B cell (primary cell): ENCODE measurements at regions not wholly inside any gene's neighbourhood (a gene's known extent, or its start where the extent isn't known, plus 50 kb on each side); places are given as distances from the start of the nearest gene placed in this dataset.

Experiments used
- ATAC-seq: fragments of 200-7000 bp; cut with Tn5 transposase; one replicate; pipeline ENCODE4 v1.10.0; 2021; ENCODE audit warnings: low read depth, mild to moderate bottlenecking, moderate number of reproducible peaks, moderate library complexity
- CTCF ChIA-PET: fragments of 350-600 bp; sonication (Branson Sonifier 250); formaldehyde crosslinking; loops from one replicate; lab custom pipeline; 2021; ENCODE audit warnings: antibody characterized with exemption, inconsistent platforms; lab: Charles Lee
- POLR2A ChIA-PET: fragments of 350-600 bp; sonication (Branson Sonifier 250); formaldehyde crosslinking; loops from one replicate; lab custom pipeline; 2021; ENCODE audit warnings: antibody characterized with exemption; lab: Charles Lee
- DNase-seq: peaks from one replicate; pipeline ENCODE4 v3.0.0; 2013
- H2AFZ ChIP-seq: 2 replicates; pipeline ENCODE4 v1.6.1; 2012; ENCODE audit warnings: mild to moderate bottlenecking, low read depth, low read length; ENCODE audit not compliant: insufficient read depth, poor library complexity, severe bottlenecking
- H3K27ac ChIP-seq, 2 donors: 1 replicate in 1 of 2; 2 replicates in 1 of 2; pipeline ENCODE4 v1.5.1; 2012 to 2013; ENCODE audit warnings: low read length in 2 of 2, mild to moderate bottlenecking in 2 of 2, moderate library complexity in 1 of 2
- H3K27me3 ChIP-seq, 4 experiments: fragments of 200-600 bp in 1 of 4; sonication (generic) in 1 of 4; replicated peaks in 1 of 4; 1 replicate in 2 of 4; 2 replicates in 2 of 4; pipeline versions ENCODE4 v1.6.1 to v1.7.0; 2013 to 2016; ENCODE audit warnings: low read length in 3 of 4, mild to moderate bottlenecking in 2 of 4, mixed read lengths in 1 of 4, moderate library complexity in 1 of 4; ENCODE audit not compliant: insufficient read depth in 4 of 4, control insufficient read depth in 3 of 4; ENCODE audit errors: control extremely low read depth in 1 of 4
- H3K36me3 ChIP-seq, 2 experiments: replicated peaks in 1 of 2; 1 replicate in 1 of 2; 2 replicates in 1 of 2; pipeline versions ENCODE4 v1.6.1 to v1.7.1; 2013; ENCODE audit warnings: low read length in 1 of 2; ENCODE audit not compliant: insufficient read depth in 2 of 2, control insufficient read depth in 1 of 2; ENCODE audit errors: control extremely low read depth in 1 of 2, extremely low read depth in 1 of 2
- H3K4me1 ChIP-seq, 2 donors: fragments of 200-600 bp in 1 of 2; sonication (generic) in 1 of 2; 1 replicate in 1 of 2; 2 replicates in 1 of 2; pipeline versions ENCODE4 v1.5.1 to v1.6.1; 2013 to 2017; ENCODE audit warnings: low read length in 2 of 2; ENCODE audit not compliant: control insufficient read depth in 2 of 2, insufficient read depth in 2 of 2
- H3K4me2 ChIP-seq: replicated peaks from 2 replicates; pipeline ENCODE3; 2012; ENCODE audit warnings: mild to moderate bottlenecking, low read depth, low read length; ENCODE audit not compliant: poor library complexity, severe bottlenecking
- H3K4me3 ChIP-seq, 5 experiments: fragments of 200-600 bp in 1 of 5; sonication (generic) in 1 of 5; 1 replicate in 3 of 5; 2 replicates in 2 of 5; pipeline versions ENCODE4 v1.5.1 to v1.7.0; 2011 to 2016; ENCODE audit warnings: low read length in 4 of 5, mild to moderate bottlenecking in 4 of 5, low read depth in 2 of 5, control low read depth in 1 of 5, moderate library complexity in 1 of 5; ENCODE audit not compliant: insufficient read depth in 1 of 5; ENCODE audit errors: control extremely low read depth in 1 of 5, extremely low read depth in 1 of 5
- H3K79me2 ChIP-seq: fragments of 200-600 bp; sonication (generic); one replicate; pipeline ENCODE4 v1.6.0; 2016; ENCODE audit warnings: low read length; ENCODE audit not compliant: control insufficient read depth, insufficient read depth
- H3K9ac ChIP-seq: fragments of 200-600 bp; sonication (generic); 2 replicates; pipeline ENCODE4 v1.6.1; 2017; ENCODE audit warnings: mild to moderate bottlenecking, low read length, moderate library complexity
- H3K9me3 ChIP-seq, 3 donors: one replicate each; pipeline versions ENCODE4 v1.6.1 to v1.7.1; 2013; ENCODE audit warnings: low read length in 2 of 3; ENCODE audit not compliant: control insufficient read depth in 2 of 3, insufficient read depth in 1 of 3; ENCODE audit errors: control extremely low read depth in 1 of 3
- H4K20me1 ChIP-seq: 2 replicates; pipeline ENCODE4 v1.6.0; 2012; ENCODE audit warnings: mild to moderate bottlenecking, low read length; ENCODE audit not compliant: insufficient read depth, control insufficient read depth, poor library complexity, severe bottlenecking
- H3K27ac Mint-ChIP-seq: one replicate; pipeline ENCODE4 v1.8.0; 2021; ENCODE audit warnings: mixed read lengths
- H3K27me3 Mint-ChIP-seq: one replicate; pipeline ENCODE4 v1.8.0; 2021; ENCODE audit warnings: mixed read lengths
- H3K4me1 Mint-ChIP-seq: one replicate; pipeline ENCODE4 v1.8.0; 2021; ENCODE audit warnings: mixed read lengths
- H3K4me3 Mint-ChIP-seq: one replicate; pipeline ENCODE4 v1.8.0; 2021; ENCODE audit warnings: mixed read lengths
- H3K9me3 Mint-ChIP-seq: one replicate; pipeline ENCODE4 v1.8.0; 2022; ENCODE audit warnings: mixed read lengths; ENCODE audit not compliant: insufficient read depth
- EZH2 ChIP-seq: IDR thresholded peaks from 2 replicates; pipeline ENCODE4 v1.6.1; 2012; ENCODE audit warnings: borderline replicate concordance, low read depth, mild to moderate bottlenecking, moderate library complexity, low read length; ENCODE audit not compliant: insufficient read depth, poor library complexity, severe bottlenecking
- WGBS: methylation state at CpG from one replicate; pipeline ENCODE4 v1.1.5; 2013; ENCODE audit warnings: missing lambda C conversion rate; ENCODE audit not compliant: insufficient coverage; 5-methylcytosine and 5-hydroxymethylcytosine counted together
- intact Hi-C: fragments of 100-400 bp; cut with micrococcal nuclease; formaldehyde crosslinking; loops from one replicate; pipeline ENCODE4 v1.10.0; 2022
- TF ChIP-seq, protein P1 (sequence below): fragments of 200-600 bp; IDR thresholded peaks from one replicate; pipeline ENCODE4 v1.8.0; 2022; ENCODE audit warnings: antibody characterized with exemption, mild to moderate bottlenecking

DNA sequence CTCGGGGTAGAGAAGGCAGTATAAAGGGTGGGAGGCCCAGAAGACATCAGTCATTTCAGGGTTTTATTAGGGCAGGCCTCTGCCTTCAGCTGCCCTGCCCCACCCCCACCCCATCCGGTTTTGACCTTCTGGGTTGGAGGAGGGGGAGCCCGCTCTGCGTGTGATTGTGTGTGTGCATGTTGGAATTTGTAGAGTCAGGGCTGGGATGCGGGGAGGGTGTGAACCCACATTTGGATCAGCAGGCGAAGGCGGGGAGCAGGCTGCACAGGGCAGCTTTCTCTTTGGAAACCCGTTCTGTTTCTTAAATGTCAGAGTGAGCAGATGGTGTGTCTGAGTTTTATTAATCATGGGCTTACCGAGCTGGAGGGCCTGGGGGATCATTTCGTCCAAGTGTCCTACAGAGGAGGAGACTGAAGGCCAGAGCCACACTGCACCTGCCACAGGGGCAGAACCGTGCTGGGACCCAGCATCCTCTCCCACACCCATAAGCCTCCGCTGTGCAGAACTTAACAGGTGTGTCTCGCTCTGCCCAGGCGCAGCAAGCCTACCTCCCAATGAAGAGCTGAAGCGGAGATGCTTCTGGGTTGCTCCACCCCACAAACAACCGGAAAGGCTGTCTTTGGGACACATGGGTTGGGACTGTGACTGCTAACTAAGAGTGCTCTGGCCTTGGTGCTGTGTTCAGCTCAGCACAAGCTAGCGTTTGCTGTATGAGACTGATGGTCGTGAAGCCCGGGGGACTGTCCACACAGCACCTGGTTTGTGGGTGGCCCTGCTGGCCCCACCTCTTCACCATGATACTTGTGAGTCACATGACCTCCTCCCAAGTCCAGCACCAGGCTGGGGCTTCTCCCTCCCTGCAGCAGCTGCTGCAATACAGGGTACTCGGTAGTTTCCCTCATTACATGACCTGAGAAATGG, 70.9 kb upstream of the GSE1 start:
- DNase-seq = no peak

DNA sequence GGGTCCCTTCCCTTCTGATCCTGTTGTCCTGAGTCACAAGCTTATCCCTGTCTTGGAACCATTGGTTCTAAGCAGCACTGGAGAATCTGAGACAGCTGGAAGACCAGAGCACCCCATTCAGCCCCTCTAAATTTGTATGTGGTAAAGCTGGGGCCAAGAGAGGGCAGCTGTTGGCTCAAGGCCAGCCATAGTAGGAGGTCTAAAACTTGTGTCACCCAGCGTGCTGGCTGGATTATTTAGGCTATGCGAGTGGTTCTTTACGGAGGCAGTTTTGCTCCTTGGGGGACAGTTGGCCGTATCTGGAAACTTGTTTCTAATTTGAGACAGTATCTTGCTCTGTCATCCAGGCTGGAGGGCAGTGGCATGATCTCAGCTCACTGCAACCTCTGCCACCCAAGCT, 69.6 kb upstream of the GSE1 start:
- H3K4me2 ChIP-seq = no peak overlapping the region
- Mint-ChIP-seq H3K4me1 (no peaks in the 10 kb centered on the region), H3K27ac (no peak overlapping the region), H3K9me3 (no peaks in the 10 kb centered on the region), H3K4me3 (no peak overlapping the region), H3K27me3 (no peaks in the 10 kb centered on the region)
- H3K79me2 ChIP-seq = no peaks in the 10 kb centered on the region
- WGBS = 100% methylated on average over 3 of the region's 4 CpGs
- ChIA-PET CTCF (interaction anchor here (1.6 kb wide), 1 partner anchor 73 kb away, joined by 4 read pairs; no protein-coding TSS in a partner anchor), POLR2A (no interaction called here)
- no peak overlapping the region for H3K4me3 ChIP-seq
- H4K20me1 ChIP-seq = no peaks in the 10 kb centered on the region
- ATAC-seq (no peak), DNase-seq (no peak)
- H3K9ac ChIP-seq = no peak overlapping the region
- H3K4me1 ChIP-seq = no peaks in the 10 kb centered on the region
- no peaks in the 10 kb centered on the region for H3K36me3 ChIP-seq
- H2AFZ ChIP-seq = no peak overlapping the region
- intact Hi-C loops = no loop called here
- no peaks in the 10 kb centered on the region for H3K27me3 ChIP-seq
- no peak overlapping the region for H3K27ac ChIP-seq
- peaks cover 1 to 31% (median 12%) of the 10 kb centered on the region in 3 donors for H3K9me3 ChIP-seq
- no peak for TF ChIP-seq EZH2
- TF ChIP-seq, protein P1, sequence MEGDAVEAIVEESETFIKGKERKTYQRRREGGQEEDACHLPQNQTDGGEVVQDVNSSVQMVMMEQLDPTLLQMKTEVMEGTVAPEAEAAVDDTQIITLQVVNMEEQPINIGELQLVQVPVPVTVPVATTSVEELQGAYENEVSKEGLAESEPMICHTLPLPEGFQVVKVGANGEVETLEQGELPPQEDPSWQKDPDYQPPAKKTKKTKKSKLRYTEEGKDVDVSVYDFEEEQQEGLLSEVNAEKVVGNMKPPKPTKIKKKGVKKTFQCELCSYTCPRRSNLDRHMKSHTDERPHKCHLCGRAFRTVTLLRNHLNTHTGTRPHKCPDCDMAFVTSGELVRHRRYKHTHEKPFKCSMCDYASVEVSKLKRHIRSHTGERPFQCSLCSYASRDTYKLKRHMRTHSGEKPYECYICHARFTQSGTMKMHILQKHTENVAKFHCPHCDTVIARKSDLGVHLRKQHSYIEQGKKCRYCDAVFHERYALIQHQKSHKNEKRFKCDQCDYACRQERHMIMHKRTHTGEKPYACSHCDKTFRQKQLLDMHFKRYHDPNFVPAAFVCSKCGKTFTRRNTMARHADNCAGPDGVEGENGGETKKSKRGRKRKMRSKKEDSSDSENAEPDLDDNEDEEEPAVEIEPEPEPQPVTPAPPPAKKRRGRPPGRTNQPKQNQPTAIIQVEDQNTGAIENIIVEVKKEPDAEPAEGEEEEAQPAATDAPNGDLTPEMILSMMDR = no peak

More for the DNA sequence above, 70.9 kb upstream of the GSE1 start:
- Histone ChIP-seq H3K27me3 (no peaks in the 10 kb centered on the region), H3K4me3 (no peak overlapping the region), H3K4me1 (no peaks in the 10 kb centered on the region), H3K27ac (no peak overlapping the region), H3K9me3 (peaks cover 1 to 30% (median 12%) of the 10 kb centered on the region in 3 donors), H3K9ac (no peak overlapping the region), H3K36me3 (no peaks in the 10 kb centered on the region), H2AFZ (no peak overlapping the region), H3K79me2 (no peaks in the 10 kb centered on the region), H3K4me2 (no peak overlapping the region), H4K20me1 (no peaks in the 10 kb centered on the region)
- intact Hi-C loops = no loop called here
- Mint-ChIP-seq H3K9me3 (no peaks in the 10 kb centered on the region), H3K4me3 (no peak overlapping the region), H3K27me3 (no peaks in the 10 kb centered on the region), H3K4me1 (no peaks in the 10 kb centered on the region), H3K27ac (no peak overlapping the region)
- no peak for TF ChIP-seq EZH2
- TF ChIP-seq, protein P1 = no peak
- 89% methylated on average over 17 of the region's 20 CpGs for WGBS
- ChIA-PET POLR2A (no interaction called here), CTCF (interaction anchor here (1.3 to 1.6 kb wide), 2 partner anchors 12 to 74 kb away, joined by 4 read pairs; no protein-coding TSS in a partner anchor)
- no peak for ATAC-seq
